ENCODE measurements at regions not wholly inside any gene's neighbourhood (a gene's known extent, or its start where the extent isn't known, plus 50 kb on each side); places are given as distances from the start of the nearest gene placed in this dataset.

- BruUV-seq (replicated peaks): no TSS peak
- ATAC-seq: no peak
- no peaks in the 10 kb centered on the region for H3K4me1 ChIP-seq (ENCODE audit: control insufficient read depth, insufficient read depth, low read length)
- in situ Hi-C loops (cut with HindIII; ENCODE audit: low pct_unique_long_range_greater_than_20kb, low sequenced_read_pairs) (no loop called here), intact Hi-C loops (cut with micrococcal nuclease; ENCODE audit: unreplicated experiment) (no loop called here)
- H3K36me3 ChIP-seq (ENCODE audit: control insufficient read depth, insufficient read depth, low read length): no peaks in the 10 kb centered on the region
- TF ChIP-seq REST (IDR thresholded peaks at IDR 0.05; ENCODE audit: insufficient read depth in 1 of 2, low read depth in 2 of 2, low read length in 1 of 2): no peak
- POLR2A ChIA-PET: no interaction called here
- CTCF ChIA-PET: no interaction called here
- no peak for DNase-seq (ENCODE audit: low read depth, low spot score)
- no peak overlapping the region for H3K4me3 ChIP-seq (ENCODE audit: low read depth in 2 of 2, low read length in 2 of 2)
- no peak overlapping the region for H3K27ac ChIP-seq (ENCODE audit: low read length)
- H3K9me3 ChIP-seq (ENCODE audit: control insufficient read depth, insufficient read depth, low read depth, low read length): no peaks in the 10 kb centered on the region
- no peaks in the 10 kb centered on the region for H3K27me3 ChIP-seq (ENCODE audit: control insufficient read depth, insufficient read depth, low read length)
Measured at GRCh38 chr7:16136896-16137295, 284.4 kb downstream of the CRPPA start.

DNA sequence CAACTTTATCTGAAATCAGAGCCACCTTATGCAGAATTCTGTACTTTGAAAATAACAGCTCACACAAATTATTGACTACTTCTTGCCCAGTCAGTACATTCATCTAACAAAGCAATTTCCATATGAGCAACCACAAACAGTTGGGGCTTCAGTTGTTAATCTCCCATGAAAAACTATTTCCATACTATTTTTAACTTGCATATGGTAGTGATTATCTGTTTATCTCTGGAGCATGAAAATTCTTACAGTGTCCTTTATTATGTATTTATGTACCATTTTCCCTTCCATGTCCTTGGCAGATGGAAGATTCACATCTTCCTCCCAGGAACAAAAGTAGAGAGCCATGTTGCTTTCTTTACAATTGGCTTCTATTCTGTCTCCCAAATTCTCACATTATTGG lies 285.7 kb downstream of the CRPPA start:
- Histone ChIP-seq H3K27me3 (ENCODE audit: control insufficient read depth, insufficient read depth, low read length) (no peaks in the 10 kb centered on the region), H3K27ac (ENCODE audit: low read length) (no peak overlapping the region), H3K4me1 (ENCODE audit: control insufficient read depth, insufficient read depth, low read length) (no peaks in the 10 kb centered on the region), H3K36me3 (ENCODE audit: control insufficient read depth, insufficient read depth, low read length) (no peaks in the 10 kb centered on the region), H3K4me3 (ENCODE audit: low read depth in 2 of 2, low read length in 2 of 2) (no peak overlapping the region), H3K9me3 (ENCODE audit: control insufficient read depth, insufficient read depth, low read depth, low read length) (no peaks in the 10 kb centered on the region)
- ChIA-PET CTCF (no interaction called here), POLR2A (no interaction called here)
- intact Hi-C loops (cut with micrococcal nuclease; ENCODE audit: unreplicated experiment): no loop called here
- no TSS peak for BruUV-seq (replicated peaks)
- TF ChIP-seq, protein P1, sequence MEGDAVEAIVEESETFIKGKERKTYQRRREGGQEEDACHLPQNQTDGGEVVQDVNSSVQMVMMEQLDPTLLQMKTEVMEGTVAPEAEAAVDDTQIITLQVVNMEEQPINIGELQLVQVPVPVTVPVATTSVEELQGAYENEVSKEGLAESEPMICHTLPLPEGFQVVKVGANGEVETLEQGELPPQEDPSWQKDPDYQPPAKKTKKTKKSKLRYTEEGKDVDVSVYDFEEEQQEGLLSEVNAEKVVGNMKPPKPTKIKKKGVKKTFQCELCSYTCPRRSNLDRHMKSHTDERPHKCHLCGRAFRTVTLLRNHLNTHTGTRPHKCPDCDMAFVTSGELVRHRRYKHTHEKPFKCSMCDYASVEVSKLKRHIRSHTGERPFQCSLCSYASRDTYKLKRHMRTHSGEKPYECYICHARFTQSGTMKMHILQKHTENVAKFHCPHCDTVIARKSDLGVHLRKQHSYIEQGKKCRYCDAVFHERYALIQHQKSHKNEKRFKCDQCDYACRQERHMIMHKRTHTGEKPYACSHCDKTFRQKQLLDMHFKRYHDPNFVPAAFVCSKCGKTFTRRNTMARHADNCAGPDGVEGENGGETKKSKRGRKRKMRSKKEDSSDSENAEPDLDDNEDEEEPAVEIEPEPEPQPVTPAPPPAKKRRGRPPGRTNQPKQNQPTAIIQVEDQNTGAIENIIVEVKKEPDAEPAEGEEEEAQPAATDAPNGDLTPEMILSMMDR (IDR thresholded peaks at IDR 0.05): no peak
- no peak for TF ChIP-seq REST (IDR thresholded peaks at IDR 0.05; ENCODE audit: insufficient read depth in 1 of 2, low read depth in 2 of 2, low read length in 1 of 2)
- TF ChIP-seq POLR2AphosphoS5 (IDR thresholded peaks at IDR 0.05; ENCODE audit: low read depth, low read length): no peak
- TF ChIP-seq SIN3A (IDR thresholded peaks at IDR 0.05; ENCODE audit: borderline replicate concordance, insufficient read depth, low read depth, low read length): no peak
- no peak for TF ChIP-seq TCF7L2 (IDR thresholded peaks at IDR 0.05; ENCODE audit: low read depth, low read length)
- no peak for DNase-seq (ENCODE audit: low read depth, low spot score)
- in situ Hi-C loops (cut with HindIII; ENCODE audit: low pct_unique_long_range_greater_than_20kb, low sequenced_read_pairs): no loop called here
- ATAC-seq: no peak

Measured in Panc1 (cell line).